HG02840 (cell line): ENCODE measurements at regions not wholly inside any gene's neighbourhood (a gene's known extent, or its start where the extent isn't known, plus 50 kb on each side); places are given as distances from the start of the nearest gene placed in this dataset.
"Not testable (repeated sequence)": the region's sequence is repeated elsewhere in the genome, so short reads cannot be mapped to it uniquely, and the experiment has no call there.

Experiments used
- ATAC-seq: cut with Tn5 transposase; IDR thresholded peaks from one replicate; pipeline ENCODE4 v1.9.1; 2021; ENCODE audit warnings: mild to moderate bottlenecking, moderate library complexity, moderate number of reproducible peaks; ENCODE audit not compliant: unreplicated experiment, low FRiP score

GRCh38 chr12:58745348-58746125 is 174.8 kb downstream of the LRIG3 start:
- ATAC-seq = no peak

- no peak for ATAC-seq
Observed at GRCh38 chr12:58747533-58747932, 172.8 kb downstream of the LRIG3 start.

- ATAC-seq = no peak
Observed at GRCh38 chr12:58750484-58750883, 169.8 kb downstream of the LRIG3 start.

- ATAC-seq = no peak
Observed at GRCh38 chr12:58757422-58757821, 162.9 kb downstream of the LRIG3 start.

GRCh38 chr12:58759745-58760144 is 160.6 kb downstream of the LRIG3 start:
- not testable (repeated sequence) for ATAC-seq

GRCh38 chr12:58761308-58761707 is 159.0 kb downstream of the LRIG3 start:
- no peak for ATAC-seq

- ATAC-seq = no peak
Observed at GRCh38 chr12:58764100-58764953, 156.0 kb downstream of the LRIG3 start.

GRCh38 chr12:58765076-58765475 is 155.2 kb downstream of the LRIG3 start:
- no peak for ATAC-seq

- no peak for ATAC-seq
Observed at GRCh38 chr12:58765653-58766512, 154.4 kb downstream of the LRIG3 start.

GRCh38 chr12:58766513-58766870 is 153.8 kb downstream of the LRIG3 start:
- no peak for ATAC-seq

- no peak for ATAC-seq
Observed at GRCh38 chr12:58767496-58767895, 152.8 kb downstream of the LRIG3 start.

GRCh38 chr12:58773986-58774385 is 146.3 kb downstream of the LRIG3 start:
- no peak for ATAC-seq

- ATAC-seq = no peak
Observed at GRCh38 chr12:58774731-58775130, 145.6 kb downstream of the LRIG3 start.

GRCh38 chr12:58775396-58775795 is 144.9 kb downstream of the LRIG3 start:
- no peak for ATAC-seq

GRCh38 chr12:58776144-58776543 is 144.2 kb downstream of the LRIG3 start:
- no peak for ATAC-seq

GRCh38 chr12:58777815-58778214 is 142.5 kb downstream of the LRIG3 start:
- ATAC-seq = no peak

GRCh38 chr12:58781609-58782008 is 138.7 kb downstream of the LRIG3 start:
- no peak for ATAC-seq

GRCh38 chr12:58787021-58787760 is 133.1 kb downstream of the LRIG3 start:
- ATAC-seq = no peak

- no peak for ATAC-seq
Observed at GRCh38 chr12:58794859-58795258, 125.4 kb downstream of the LRIG3 start.

GRCh38 chr12:58795825-58796224 is 124.5 kb downstream of the LRIG3 start:
- no peak for ATAC-seq
